Mesodermal cell (in vitro differentiated cells): ENCODE measurements at regions not wholly inside any gene's neighbourhood (a gene's known extent, or its start where the extent isn't known, plus 50 kb on each side); places are given as distances from the start of the nearest gene placed in this dataset.

Experiments
- H3K27ac ChIP-seq: 2 replicates; pipeline ENCODE4 v1.7.0; 2013; ENCODE audit warnings: mild to moderate bottlenecking, low read depth, low read length, moderate library complexity; ENCODE audit not compliant: severe bottlenecking
- H3K36me3 ChIP-seq: 2 replicates; pipeline ENCODE4 v1.7.1; 2013; ENCODE audit warnings: mild to moderate bottlenecking, low read length, moderate library complexity; ENCODE audit not compliant: control insufficient read depth, insufficient read depth
- H3K4me1 ChIP-seq: one replicate; pipeline ENCODE4 v1.7.1; 2013; ENCODE audit warnings: mild to moderate bottlenecking, low read length; ENCODE audit not compliant: insufficient read depth, control insufficient read depth, poor library complexity, severe bottlenecking
- H3K4me3 ChIP-seq: 2 replicates; pipeline ENCODE4 v1.7.0; 2013; ENCODE audit warnings: low read length, control low read depth, mild to moderate bottlenecking; ENCODE audit not compliant: insufficient read depth, poor library complexity, severe bottlenecking; ENCODE audit errors: extremely low read depth
- H3K9me3 ChIP-seq: 2 replicates; pipeline ENCODE4 v1.7.1; 2013; ENCODE audit warnings: mild to moderate bottlenecking, low read length, moderate library complexity; ENCODE audit not compliant: control insufficient read depth
- WGBS, 2 experiments: methylation state at CpG; one replicate each; pipeline ENCODE4 v1.1.5; 2013; ENCODE audit warnings: missing lambda C conversion rate in 2 of 2; ENCODE audit not compliant: insufficient coverage in 2 of 2; 5-methylcytosine and 5-hydroxymethylcytosine counted together

- WGBS, 2 experiments = 88 to 100% methylated on average over 1 to 2 of the region's 4 CpGs
- H3K4me1 ChIP-seq = no peaks in the 10 kb centered on the region
- H3K4me3 ChIP-seq = no peak overlapping the region
- H3K9me3 ChIP-seq = no peaks in the 10 kb centered on the region
- H3K36me3 ChIP-seq = no peaks in the 10 kb centered on the region
- no peak overlapping the region for H3K27ac ChIP-seq
Measured at GRCh38 chr13:80149736-80150135, 191.2 kb downstream of the SPRY2 start.

DNA sequence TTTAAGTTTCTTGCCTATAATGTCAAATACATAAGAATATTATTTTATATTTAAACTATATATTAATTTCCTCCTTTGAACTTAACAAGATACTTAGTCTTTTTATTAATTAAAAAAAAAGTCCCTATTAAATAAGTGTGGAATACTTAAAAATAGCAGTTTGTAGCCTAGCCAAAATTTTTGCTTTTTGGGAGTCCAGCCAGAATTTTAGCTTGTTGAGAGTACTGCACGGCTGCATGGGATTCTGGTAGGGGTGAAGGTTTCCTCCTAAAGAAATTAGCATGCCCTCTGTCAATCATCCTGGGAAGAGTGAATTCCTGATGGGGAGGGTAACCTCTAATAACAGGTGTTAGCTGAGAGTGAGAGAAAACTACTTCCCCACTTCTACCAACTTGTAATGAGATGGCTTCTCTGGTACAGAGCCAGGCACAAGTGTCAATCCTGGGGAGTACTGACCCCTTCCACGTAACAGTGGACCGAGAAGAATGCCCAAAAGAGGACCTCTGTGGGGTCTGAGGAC lies 195.7 kb downstream of the SPRY2 start:
- H3K9me3 ChIP-seq = no peaks in the 10 kb centered on the region
- WGBS, 2 experiments = 87 to 90% methylated on average over 3 of the region's 3 CpGs
- H3K4me1 ChIP-seq = peaks cover 6% of the 10 kb centered on the region
- H3K4me3 ChIP-seq = no peak overlapping the region
- H3K27ac ChIP-seq = no peak overlapping the region
- H3K36me3 ChIP-seq = no peaks in the 10 kb centered on the region

DNA sequence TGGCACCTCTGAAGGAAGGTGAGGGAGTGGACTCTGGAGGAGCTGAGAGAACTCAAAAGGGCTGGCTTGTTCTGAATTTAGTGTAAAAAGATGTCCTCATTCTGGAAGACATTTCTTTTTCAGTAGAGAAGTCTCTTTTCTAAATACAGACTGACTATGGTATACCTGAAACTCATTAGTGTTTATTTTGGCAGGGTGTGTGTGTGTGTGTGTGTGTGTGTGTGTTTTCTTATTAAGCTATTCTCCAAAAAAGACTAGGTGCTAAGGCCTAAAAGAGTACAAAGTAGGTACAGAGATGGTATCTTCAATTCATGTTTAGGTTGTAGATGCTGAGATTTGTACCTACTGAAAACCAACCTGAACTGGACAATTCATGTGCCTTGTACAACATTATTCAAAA lies 196.4 kb downstream of the SPRY2 start:
- Histone ChIP-seq H3K27ac (no peak overlapping the region), H3K4me1 (peaks cover 6% of the 10 kb centered on the region), H3K36me3 (no peaks in the 10 kb centered on the region), H3K9me3 (no peaks in the 10 kb centered on the region), H3K4me3 (no peak overlapping the region)

- H3K4me3 ChIP-seq = no peak overlapping the region
- peaks cover 6% of the 10 kb centered on the region for H3K4me1 ChIP-seq
- no peaks in the 10 kb centered on the region for H3K36me3 ChIP-seq
- H3K9me3 ChIP-seq = no peaks in the 10 kb centered on the region
- H3K27ac ChIP-seq = peak overlapping the region; percentile 38
- 70% methylated on average over 4 of the region's 7 CpGs; no CpG with 5 or more reads in 1 of the 2 experiments for WGBS, 2 experiments
Measured at GRCh38 chr13:80141123-80141849, 199.6 kb downstream of the SPRY2 start.

DNA sequence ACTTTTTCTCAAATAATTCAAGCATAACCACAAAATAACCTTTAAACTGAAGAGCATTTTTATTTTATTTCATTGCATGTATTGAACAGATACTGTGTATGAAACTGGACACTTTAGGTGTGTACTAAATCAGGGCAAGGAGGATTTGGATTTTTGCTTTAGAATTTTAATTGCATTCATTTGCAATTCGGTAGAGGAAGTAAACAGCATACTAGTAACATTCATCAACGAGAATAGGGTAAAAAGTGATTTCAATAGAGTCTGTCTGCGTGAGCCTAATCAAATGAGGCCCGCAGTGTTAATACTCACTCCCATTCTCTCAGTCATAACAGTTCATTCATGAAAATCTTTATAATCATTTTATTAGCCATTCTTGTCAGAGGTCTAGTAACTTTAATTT lies 200.2 kb downstream of the SPRY2 start:
- Histone ChIP-seq H3K27ac (no peak overlapping the region), H3K9me3 (no peaks in the 10 kb centered on the region), H3K4me1 (peaks cover 6% of the 10 kb centered on the region), H3K4me3 (no peak overlapping the region), H3K36me3 (no peaks in the 10 kb centered on the region)
- no CpG with 5 or more reads among the region's 4 CpGs for WGBS, 2 experiments

GRCh38 chr13:80139196-80139595 lies 201.7 kb downstream of the SPRY2 start:
- Histone ChIP-seq H3K4me3 (no peak overlapping the region), H3K4me1 (peaks cover 9% of the 10 kb centered on the region), H3K9me3 (no peaks in the 10 kb centered on the region), H3K27ac (no peak overlapping the region), H3K36me3 (no peaks in the 10 kb centered on the region)
- WGBS, 2 experiments = no CpG with 5 or more reads among the region's 2 CpGs

- Histone ChIP-seq H3K27ac (no peak overlapping the region), H3K4me3 (no peak overlapping the region), H3K36me3 (no peaks in the 10 kb centered on the region), H3K4me1 (peaks cover 21% of the 10 kb centered on the region), H3K9me3 (no peaks in the 10 kb centered on the region)
- WGBS, 2 experiments = 100% methylated on average over 1 of the region's 3 CpGs
Measured at GRCh38 chr13:80137994-80138393, 202.9 kb downstream of the SPRY2 start.

- Histone ChIP-seq H3K27ac (peak overlapping the region; percentile 88), H3K36me3 (no peaks in the 10 kb centered on the region), H3K9me3 (no peaks in the 10 kb centered on the region), H3K4me3 (no peak overlapping the region), H3K4me1 (peaks cover 38% of the 10 kb centered on the region)
- WGBS, 2 experiments = 11% methylated on average over 1 of the region's 2 CpGs; no CpG with 5 or more reads in 1 of the 2 experiments
Measured at GRCh38 chr13:80134346-80134745, 206.6 kb downstream of the SPRY2 start.

GRCh38 chr13:80133631-80134261 lies 207.2 kb downstream of the SPRY2 start:
- WGBS, 2 experiments = 25 to 36% methylated on average over 5 to 6 of the region's 6 CpGs
- H3K27ac ChIP-seq = peak overlapping the region; percentile 88
- H3K9me3 ChIP-seq = no peaks in the 10 kb centered on the region
- H3K36me3 ChIP-seq = no peaks in the 10 kb centered on the region
- peaks cover 38% of the 10 kb centered on the region for H3K4me1 ChIP-seq
- no peak overlapping the region for H3K4me3 ChIP-seq

DNA sequence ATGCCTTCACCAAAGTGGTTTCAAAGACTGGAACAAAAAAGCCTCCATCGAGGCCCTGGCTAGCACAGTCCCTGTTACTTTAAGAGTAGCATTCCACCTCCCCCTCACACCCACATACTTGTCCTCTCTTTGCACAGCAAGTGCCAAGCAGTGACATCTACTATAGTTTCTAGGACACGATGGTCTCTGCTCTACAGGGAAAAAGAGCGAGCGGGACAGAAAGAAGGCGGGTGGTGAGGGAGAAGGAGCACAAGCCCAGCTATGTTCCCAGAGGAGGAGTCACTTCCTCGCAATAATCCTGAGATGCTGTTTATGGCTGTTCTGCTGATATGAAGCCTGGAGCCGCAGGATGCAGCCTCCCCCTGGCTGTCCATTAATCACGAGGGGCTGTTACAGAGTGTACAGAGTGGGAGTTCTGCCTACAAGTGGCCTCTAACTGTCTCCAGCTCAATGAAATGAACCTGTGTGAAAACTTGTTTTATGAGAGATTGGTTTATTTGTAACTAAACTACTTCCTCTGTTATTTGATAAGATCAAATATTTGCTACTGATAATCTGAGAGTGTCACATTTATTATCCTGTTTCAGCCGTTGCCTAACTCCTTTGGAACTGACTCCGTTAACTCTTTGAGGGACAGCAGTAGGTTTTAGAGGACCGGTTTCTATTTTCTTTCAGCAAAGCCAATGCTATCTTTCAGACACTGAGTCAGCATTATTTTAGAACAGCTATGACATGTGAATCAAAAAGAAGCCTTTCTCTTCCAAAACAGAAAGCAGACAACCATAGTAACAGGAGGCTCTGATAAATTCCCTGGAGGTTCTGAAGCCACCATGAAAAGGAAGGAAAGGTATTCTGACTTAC lies 208.0 kb downstream of the SPRY2 start:
- no peaks in the 10 kb centered on the region for H3K36me3 ChIP-seq
- 7 to 12% methylated on average over 6 to 8 of the region's 11 CpGs for WGBS, 2 experiments

More for the DNA sequence above, 208.0 kb downstream of the SPRY2 start:
- peak overlapping the region; percentile 12 for H3K4me3 ChIP-seq
- peak overlapping the region; percentile 88 for H3K27ac ChIP-seq
- peaks cover 41% of the 10 kb centered on the region for H3K4me1 ChIP-seq
- no peaks in the 10 kb centered on the region for H3K9me3 ChIP-seq
